Activated CD8-positive, alpha-beta T cell treated with anti-CD3 and anti-CD28 coated beads for 36 hours (primary cell): ENCODE measurements at regions not wholly inside any gene's neighbourhood (a gene's known extent, or its start where the extent isn't known, plus 50 kb on each side); places are given as distances from the start of the nearest gene placed in this dataset.

Experiments used
- ATAC-seq: fragments of 200-7000 bp; cut with Tn5 transposase; one replicate; pipeline ENCODE4 v1.10.0; 2021; ENCODE audit warnings: mild to moderate bottlenecking, moderate library complexity
- CTCF ChIA-PET: fragments of 350-600 bp; sonication (Branson Sonifier 250); formaldehyde crosslinking; loops from one replicate; lab custom pipeline; 2021; ENCODE audit warnings: antibody characterized with exemption; lab: Charles Lee
- POLR2A ChIA-PET: fragments of 350-600 bp; sonication (Branson Sonifier 250); formaldehyde crosslinking; loops from one replicate; lab custom pipeline; 2021; ENCODE audit warnings: antibody characterized with exemption; lab: Charles Lee
- DNase-seq: peaks from one replicate; pipeline ENCODE4 v3.0.0-alpha.2; 2020
- H3K27ac Mint-ChIP-seq: one replicate; pipeline ENCODE4 v1.8.0; 2021; ENCODE audit warnings: mild to moderate bottlenecking, mixed read lengths
- H3K27me3 Mint-ChIP-seq: one replicate; pipeline ENCODE4 v1.8.0; 2021; ENCODE audit warnings: mixed read lengths
- H3K36me3 Mint-ChIP-seq: one replicate; pipeline ENCODE4 v1.8.0; 2021; ENCODE audit warnings: low read depth, mixed read lengths
- H3K4me1 Mint-ChIP-seq: one replicate; pipeline ENCODE4 v1.8.0; 2021; ENCODE audit warnings: low read depth, mixed read lengths
- H3K4me3 Mint-ChIP-seq: one replicate; pipeline ENCODE4 v1.8.0; 2021; ENCODE audit warnings: mild to moderate bottlenecking, moderate library complexity, mixed read lengths
- H3K9me3 Mint-ChIP-seq: one replicate; pipeline ENCODE4 v1.8.0; 2021; ENCODE audit warnings: mixed read lengths
- intact Hi-C: fragments of 100-400 bp; cut with micrococcal nuclease; formaldehyde crosslinking; loops from one replicate; pipeline ENCODE4 v1.10.0; 2022
- TF ChIP-seq, protein P1 (sequence below): fragments of 200-600 bp; IDR thresholded peaks from one replicate; pipeline ENCODE4 v1.8.0; 2022; ENCODE audit warnings: antibody characterized with exemption, mild to moderate bottlenecking

DNA sequence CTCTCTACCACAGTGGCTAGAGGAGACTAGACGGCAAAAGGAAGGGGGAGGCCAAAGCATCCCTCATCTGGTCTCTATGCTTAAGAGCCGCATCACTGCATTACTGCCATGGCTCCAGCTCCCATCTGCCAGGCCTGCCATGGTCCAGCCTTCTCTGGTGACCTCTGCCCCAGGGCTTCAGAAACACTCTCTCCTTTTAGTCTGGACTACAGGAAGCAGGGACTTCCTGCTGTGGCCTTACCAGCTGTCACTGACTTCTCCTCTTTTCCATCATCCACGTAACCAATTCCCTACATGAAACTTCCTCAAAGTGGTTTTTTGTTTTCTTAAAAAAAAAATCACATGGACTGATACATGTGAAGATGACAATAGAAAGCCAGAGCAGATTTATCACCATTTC lies 323.1 kb upstream of the NFIA start:
- POLR2A ChIA-PET = no interaction called here
- CTCF ChIA-PET = no interaction called here
- no peaks in the 10 kb centered on the region for H3K27me3 Mint-ChIP-seq
- H3K4me3 Mint-ChIP-seq = no peak overlapping the region
- DNase-seq (no peak), ATAC-seq (no peak)
- no peak overlapping the region for H3K27ac Mint-ChIP-seq
- H3K4me1 Mint-ChIP-seq = no peaks in the 10 kb centered on the region
- H3K9me3 Mint-ChIP-seq = no peaks in the 10 kb centered on the region
- intact Hi-C loops = no loop called here
- TF ChIP-seq, protein P1, sequence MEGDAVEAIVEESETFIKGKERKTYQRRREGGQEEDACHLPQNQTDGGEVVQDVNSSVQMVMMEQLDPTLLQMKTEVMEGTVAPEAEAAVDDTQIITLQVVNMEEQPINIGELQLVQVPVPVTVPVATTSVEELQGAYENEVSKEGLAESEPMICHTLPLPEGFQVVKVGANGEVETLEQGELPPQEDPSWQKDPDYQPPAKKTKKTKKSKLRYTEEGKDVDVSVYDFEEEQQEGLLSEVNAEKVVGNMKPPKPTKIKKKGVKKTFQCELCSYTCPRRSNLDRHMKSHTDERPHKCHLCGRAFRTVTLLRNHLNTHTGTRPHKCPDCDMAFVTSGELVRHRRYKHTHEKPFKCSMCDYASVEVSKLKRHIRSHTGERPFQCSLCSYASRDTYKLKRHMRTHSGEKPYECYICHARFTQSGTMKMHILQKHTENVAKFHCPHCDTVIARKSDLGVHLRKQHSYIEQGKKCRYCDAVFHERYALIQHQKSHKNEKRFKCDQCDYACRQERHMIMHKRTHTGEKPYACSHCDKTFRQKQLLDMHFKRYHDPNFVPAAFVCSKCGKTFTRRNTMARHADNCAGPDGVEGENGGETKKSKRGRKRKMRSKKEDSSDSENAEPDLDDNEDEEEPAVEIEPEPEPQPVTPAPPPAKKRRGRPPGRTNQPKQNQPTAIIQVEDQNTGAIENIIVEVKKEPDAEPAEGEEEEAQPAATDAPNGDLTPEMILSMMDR = no peak
- H3K36me3 Mint-ChIP-seq = no peaks in the 10 kb centered on the region

- no peak overlapping the region for H3K4me3 Mint-ChIP-seq
- ChIA-PET CTCF (no interaction called here), POLR2A (no interaction called here)
- no peak for DNase-seq
- no peaks in the 10 kb centered on the region for H3K9me3 Mint-ChIP-seq
- no peaks in the 10 kb centered on the region for H3K27me3 Mint-ChIP-seq
- intact Hi-C loops = no loop called here
- TF ChIP-seq, protein P1 = no peak
- no peak overlapping the region for H3K27ac Mint-ChIP-seq
- H3K36me3 Mint-ChIP-seq = no peaks in the 10 kb centered on the region
- ATAC-seq = no peak
- no peaks in the 10 kb centered on the region for H3K4me1 Mint-ChIP-seq
These were observed 324.9 kb upstream of the NFIA start for GRCh38 chr1:60757485-60757884.

DNA sequence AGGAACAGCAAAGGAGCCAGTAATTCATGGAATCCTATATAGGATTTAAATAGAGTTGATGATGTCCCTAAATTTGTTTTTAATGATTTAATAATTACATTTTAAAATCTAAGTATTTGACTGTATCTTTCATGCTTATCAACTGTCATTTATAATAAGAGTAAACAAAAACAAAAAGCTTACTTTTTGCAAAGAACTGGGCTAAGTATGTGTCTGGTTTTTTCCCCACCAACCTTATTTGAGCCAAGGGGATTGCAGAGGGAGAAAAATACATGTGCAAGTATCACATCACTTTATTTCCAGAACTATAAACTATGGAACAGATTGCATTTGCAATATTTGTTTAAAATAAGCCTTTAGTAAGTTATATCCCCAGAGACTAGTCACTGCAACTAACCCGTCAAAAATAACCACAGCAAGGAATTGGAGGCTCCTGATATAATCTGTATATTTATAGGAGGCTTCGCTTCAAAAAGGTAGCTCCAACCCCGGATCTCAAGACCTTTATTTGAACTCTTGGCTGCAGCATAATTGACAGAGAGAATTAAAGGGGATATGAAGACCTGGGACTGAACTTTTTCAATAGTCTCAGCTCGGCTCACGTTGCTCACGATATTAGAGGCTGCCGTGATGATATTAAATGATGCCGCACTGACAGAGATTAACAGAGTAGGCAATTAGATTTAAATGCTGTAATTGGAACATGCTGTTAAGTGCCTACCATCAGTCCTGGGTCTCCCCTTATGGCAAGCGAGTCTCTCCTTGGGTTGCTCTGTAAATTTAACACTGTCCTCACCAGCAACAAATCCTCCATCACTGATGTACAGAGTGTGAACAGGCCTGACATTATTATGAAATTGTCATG lies 329.1 kb upstream of the NFIA start:
- no peak for DNase-seq
- Mint-ChIP-seq H3K27ac (no peak overlapping the region), H3K36me3 (no peaks in the 10 kb centered on the region), H3K27me3 (no peaks in the 10 kb centered on the region), H3K4me1 (no peaks in the 10 kb centered on the region), H3K9me3 (no peaks in the 10 kb centered on the region), H3K4me3 (no peak overlapping the region)
- ChIA-PET CTCF (no interaction called here), POLR2A (no interaction called here)
- intact Hi-C loops = no loop called here
- no peak for ATAC-seq
- TF ChIP-seq, protein P1 = no peak

GRCh38 chr1:60751306-60751705 lies 331.1 kb upstream of the NFIA start:
- TF ChIP-seq, protein P1 = no peak
- DNase-seq (no peak), ATAC-seq (no peak)
- Mint-ChIP-seq H3K4me3 (no peak overlapping the region), H3K27ac (no peak overlapping the region), H3K27me3 (no peaks in the 10 kb centered on the region), H3K9me3 (no peaks in the 10 kb centered on the region), H3K4me1 (no peaks in the 10 kb centered on the region), H3K36me3 (no peaks in the 10 kb centered on the region)
- intact Hi-C loops = no loop called here
- CTCF ChIA-PET = interaction anchor here (1.0 kb wide), 1 partner anchor 14 kb away, joined by 4 read pairs; no protein-coding TSS in a partner anchor
- POLR2A ChIA-PET = no interaction called here

- Mint-ChIP-seq H3K4me1 (no peaks in the 10 kb centered on the region), H3K9me3 (no peaks in the 10 kb centered on the region), H3K4me3 (no peak overlapping the region), H3K27me3 (no peaks in the 10 kb centered on the region), H3K27ac (no peak overlapping the region), H3K36me3 (no peaks in the 10 kb centered on the region)
- ChIA-PET POLR2A (no interaction called here), CTCF (no interaction called here)
- TF ChIP-seq, protein P1 = no peak
- intact Hi-C loops = no loop called here
- ATAC-seq (no peak), DNase-seq (no peak)
These were observed 335.0 kb upstream of the NFIA start for GRCh38 chr1:60747353-60747752.
